A673 (cell line): ENCODE measurements at regions not wholly inside any gene's neighbourhood (a gene's known extent, or its start where the extent isn't known, plus 50 kb on each side); places are given as distances from the start of the nearest gene placed in this dataset.
"Not testable (repeated sequence)": the region's sequence is repeated elsewhere in the genome, so short reads cannot be mapped to it uniquely, and the experiment has no call there.

ENCODE experiments used
- EZH2 ChIP-seq: fragments of 200-600 bp; sonication (generic); IDR thresholded peaks from 2 replicates; pipeline ENCODE4 v1.6.1; 2017; ENCODE audit warnings: borderline replicate concordance, low read depth, mild to moderate bottlenecking, mixed read lengths, antibody characterized with exemption, low read length; ENCODE audit not compliant: poor library complexity, severe bottlenecking
- TF ChIP-seq, protein P1 (sequence below): fragments of 300-800, 200-600 bp; sonication (generic); conservative IDR thresholded peaks from 2 replicates; pipeline ENCODE4 v1.5.1; 2017; ENCODE audit warnings: low read depth, mild to moderate bottlenecking, antibody characterized with exemption, low read length, moderate library complexity, mixed read lengths

DNA sequence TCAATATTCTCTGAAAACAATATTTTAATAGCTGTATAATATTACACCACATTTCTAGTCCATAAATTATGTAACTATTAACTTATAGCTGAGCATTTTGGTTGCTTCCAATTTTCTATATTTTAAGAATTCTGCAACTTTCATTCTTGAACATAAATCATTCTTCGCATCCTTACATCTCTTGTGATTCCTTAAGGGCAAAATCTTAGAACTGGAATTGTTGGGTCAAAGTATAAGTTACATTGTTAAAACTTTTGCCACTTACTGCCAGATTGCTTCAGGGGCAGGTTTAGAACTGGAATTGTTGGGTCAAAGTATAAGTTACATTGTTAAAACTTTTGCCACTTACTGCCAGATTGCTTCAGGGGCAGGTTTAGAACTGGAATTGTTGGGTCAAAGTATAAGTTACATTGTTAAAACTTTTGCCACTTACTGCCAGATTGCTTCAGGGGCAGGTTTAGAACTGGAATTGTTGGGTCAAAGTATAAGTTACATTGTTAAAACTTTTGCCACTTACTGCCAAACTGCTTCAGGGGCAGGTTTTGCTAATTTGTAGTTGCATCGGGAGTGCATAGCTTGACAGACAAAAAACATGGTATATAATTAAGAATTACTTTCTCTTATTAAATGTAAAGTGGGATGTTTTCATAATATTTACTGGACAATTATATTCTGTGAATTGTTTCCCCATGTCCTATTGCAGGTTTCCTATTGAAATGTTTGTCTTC lies 179.9 kb upstream of the OR13F1 start:
- TF ChIP-seq, protein P1, sequence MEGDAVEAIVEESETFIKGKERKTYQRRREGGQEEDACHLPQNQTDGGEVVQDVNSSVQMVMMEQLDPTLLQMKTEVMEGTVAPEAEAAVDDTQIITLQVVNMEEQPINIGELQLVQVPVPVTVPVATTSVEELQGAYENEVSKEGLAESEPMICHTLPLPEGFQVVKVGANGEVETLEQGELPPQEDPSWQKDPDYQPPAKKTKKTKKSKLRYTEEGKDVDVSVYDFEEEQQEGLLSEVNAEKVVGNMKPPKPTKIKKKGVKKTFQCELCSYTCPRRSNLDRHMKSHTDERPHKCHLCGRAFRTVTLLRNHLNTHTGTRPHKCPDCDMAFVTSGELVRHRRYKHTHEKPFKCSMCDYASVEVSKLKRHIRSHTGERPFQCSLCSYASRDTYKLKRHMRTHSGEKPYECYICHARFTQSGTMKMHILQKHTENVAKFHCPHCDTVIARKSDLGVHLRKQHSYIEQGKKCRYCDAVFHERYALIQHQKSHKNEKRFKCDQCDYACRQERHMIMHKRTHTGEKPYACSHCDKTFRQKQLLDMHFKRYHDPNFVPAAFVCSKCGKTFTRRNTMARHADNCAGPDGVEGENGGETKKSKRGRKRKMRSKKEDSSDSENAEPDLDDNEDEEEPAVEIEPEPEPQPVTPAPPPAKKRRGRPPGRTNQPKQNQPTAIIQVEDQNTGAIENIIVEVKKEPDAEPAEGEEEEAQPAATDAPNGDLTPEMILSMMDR, result not testable (repeated sequence)
- not testable (repeated sequence) for TF ChIP-seq EZH2
